ENCODE measurements at regions not wholly inside any gene's neighbourhood (a gene's known extent, or its start where the extent isn't known, plus 50 kb on each side); places are given as distances from the start of the nearest gene placed in this dataset.

- TF ChIP-seq POLR2AphosphoS5 (IDR thresholded peaks at IDR 0.05; ENCODE audit: insufficient read depth, low read depth, low read length) (no peak), CTCF (IDR thresholded peaks at IDR 0.05; ENCODE audit: extremely low read depth in 1 of 2, insufficient read depth in 1 of 2, low read depth in 1 of 2, low read length in 2 of 2) (no peak)
These were observed 805.7 kb downstream of the CDH9 start for GRCh38 chr5:26232706-26233105.
